Astrocyte of the cerebellum (primary cell): ENCODE measurements at regions not wholly inside any gene's neighbourhood (a gene's known extent, or its start where the extent isn't known, plus 50 kb on each side); places are given as distances from the start of the nearest gene placed in this dataset.

Experiments used
- DNase-seq: peaks from one replicate; pipeline ENCODE4 v3.0.0-alpha.2; 2011; ENCODE audit warnings: low read depth
- H3K4me3 ChIP-seq: 2 replicates; pipeline ENCODE4 v1.5.1; 2011; ENCODE audit warnings: mild to moderate bottlenecking, low read depth, low read length, moderate library complexity
- in situ Hi-C: cut with HindIII; loops from 2 replicates; pipeline ENCODE4 v1.10.0; 2017; ENCODE audit warnings: low sequenced_read_pairs
- TF ChIP-seq, protein P1 (sequence below): IDR thresholded peaks from 2 replicates; pipeline ENCODE4 v1.5.1; 2012; ENCODE audit warnings: low read length, low read depth, moderate library complexity, mild to moderate bottlenecking; ENCODE audit errors: missing control alignments

DNA sequence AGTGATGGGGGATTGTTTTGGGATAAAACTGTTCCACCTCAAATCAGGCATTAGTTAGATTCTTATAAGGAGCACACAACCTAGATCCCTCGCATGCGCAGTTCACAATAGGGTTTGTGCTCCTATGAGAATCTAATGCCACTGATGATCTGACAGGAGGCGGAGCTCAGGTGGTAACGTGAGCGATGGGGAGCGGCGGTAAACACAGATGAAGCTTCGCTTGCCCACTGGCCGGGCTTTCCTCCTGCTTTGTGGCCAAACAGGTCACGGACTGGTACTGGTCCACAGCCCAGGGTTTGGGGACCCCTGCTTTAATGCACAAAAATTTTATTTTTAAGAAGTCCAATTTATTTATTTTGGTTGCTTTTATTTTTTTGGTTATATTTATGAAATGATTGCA is 238.8 kb downstream of the AACS start:
- no peak for DNase-seq
- TF ChIP-seq, protein P1, sequence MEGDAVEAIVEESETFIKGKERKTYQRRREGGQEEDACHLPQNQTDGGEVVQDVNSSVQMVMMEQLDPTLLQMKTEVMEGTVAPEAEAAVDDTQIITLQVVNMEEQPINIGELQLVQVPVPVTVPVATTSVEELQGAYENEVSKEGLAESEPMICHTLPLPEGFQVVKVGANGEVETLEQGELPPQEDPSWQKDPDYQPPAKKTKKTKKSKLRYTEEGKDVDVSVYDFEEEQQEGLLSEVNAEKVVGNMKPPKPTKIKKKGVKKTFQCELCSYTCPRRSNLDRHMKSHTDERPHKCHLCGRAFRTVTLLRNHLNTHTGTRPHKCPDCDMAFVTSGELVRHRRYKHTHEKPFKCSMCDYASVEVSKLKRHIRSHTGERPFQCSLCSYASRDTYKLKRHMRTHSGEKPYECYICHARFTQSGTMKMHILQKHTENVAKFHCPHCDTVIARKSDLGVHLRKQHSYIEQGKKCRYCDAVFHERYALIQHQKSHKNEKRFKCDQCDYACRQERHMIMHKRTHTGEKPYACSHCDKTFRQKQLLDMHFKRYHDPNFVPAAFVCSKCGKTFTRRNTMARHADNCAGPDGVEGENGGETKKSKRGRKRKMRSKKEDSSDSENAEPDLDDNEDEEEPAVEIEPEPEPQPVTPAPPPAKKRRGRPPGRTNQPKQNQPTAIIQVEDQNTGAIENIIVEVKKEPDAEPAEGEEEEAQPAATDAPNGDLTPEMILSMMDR: no peak
- in situ Hi-C loops: no loop called here
- H3K4me3 ChIP-seq: no peak overlapping the region

- DNase-seq: no peak
- no peak overlapping the region for H3K4me3 ChIP-seq
- TF ChIP-seq, protein P1: no peak
- in situ Hi-C loops: no loop called here
These were observed 240.0 kb downstream of the AACS start for GRCh38 chr12:125305231-125305630.

- H3K4me3 ChIP-seq: no peak overlapping the region
- TF ChIP-seq, protein P1: no peak
- DNase-seq: no peak
- in situ Hi-C loops: no loop called here
These were observed 245.2 kb downstream of the AACS start for GRCh38 chr12:125310461-125310860.

DNA sequence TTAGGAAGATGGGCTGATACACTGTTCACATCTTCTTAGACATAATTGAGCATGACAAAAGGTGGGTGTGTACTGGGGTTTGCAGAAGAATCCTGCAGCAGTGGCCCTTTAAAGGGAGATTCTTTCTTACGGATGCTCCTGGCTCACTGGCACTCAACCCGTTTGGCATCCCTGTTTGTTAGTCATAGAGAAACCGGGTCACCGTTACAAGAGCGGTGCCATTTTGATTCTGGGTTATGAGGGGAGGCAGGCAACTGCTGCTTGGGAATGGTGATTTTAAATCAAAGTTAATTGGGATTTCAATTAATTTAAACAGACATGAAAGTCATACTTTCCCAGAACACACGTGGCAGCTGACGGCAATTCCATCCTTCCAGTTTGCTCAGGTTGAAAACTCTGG is 245.8 kb downstream of the AACS start:
- no peak for DNase-seq
- TF ChIP-seq, protein P1: no peak
- no peak overlapping the region for H3K4me3 ChIP-seq
- in situ Hi-C loops: no loop called here

- in situ Hi-C loops: no loop called here
- TF ChIP-seq, protein P1: no peak
- DNase-seq: no peak
- H3K4me3 ChIP-seq: no peak overlapping the region
These were observed 247.2 kb downstream of the AACS start for GRCh38 chr12:125312471-125312870.

- in situ Hi-C loops: no loop called here
- no peak overlapping the region for H3K4me3 ChIP-seq
- DNase-seq: no peak
- TF ChIP-seq, protein P1: no peak
These were observed 249.0 kb downstream of the AACS start for GRCh38 chr12:125314051-125314755.
